ENCODE measurements at regions not wholly inside any gene's neighbourhood (a gene's known extent, or its start where the extent isn't known, plus 50 kb on each side); places are given as distances from the start of the nearest gene placed in this dataset.

DNA sequence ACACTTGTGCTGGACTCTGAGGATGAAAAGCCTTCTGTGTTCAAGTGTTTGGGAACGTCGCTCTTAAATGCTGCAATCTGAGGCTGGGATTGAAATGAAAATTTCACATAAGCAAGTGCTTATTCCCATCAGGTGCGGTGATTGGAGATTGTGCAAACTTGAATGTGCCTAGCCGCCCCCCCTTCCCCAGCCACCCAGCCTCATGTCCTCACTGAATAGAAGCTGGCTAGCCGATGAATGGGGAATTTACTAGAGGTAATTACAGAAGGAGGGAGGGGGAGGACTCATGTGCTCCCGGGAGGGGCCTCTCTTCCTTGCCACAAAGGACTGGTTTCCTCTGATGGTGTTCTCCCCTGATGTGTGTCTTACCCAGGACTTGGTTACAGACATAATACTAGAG, 544.8 kb upstream of the EEF2KMT start:
- Histone ChIP-seq H3K27me3 (replicated peaks; ENCODE audit: control insufficient read depth, insufficient read depth, low read length, poor library complexity, severe bottlenecking) (no peaks in the 10 kb centered on the region), H3K27ac (ENCODE audit: insufficient read depth, low read length, poor library complexity, severe bottlenecking) (no peak overlapping the region), H3K36me3 (ENCODE audit: control insufficient read depth, insufficient read depth, low read length) (no peaks in the 10 kb centered on the region), H3K9me3 (ENCODE audit: control insufficient read depth, low read length) (no peaks in the 10 kb centered on the region), H3K4me3 (ENCODE audit: insufficient read depth, low read depth, low read length, poor library complexity, severe bottlenecking) (no peak overlapping the region), H3K4me1 (ENCODE audit: control insufficient read depth, insufficient read depth, low read length, poor library complexity, severe bottlenecking) (no peaks in the 10 kb centered on the region)
- no peak for DNase-seq

DNA sequence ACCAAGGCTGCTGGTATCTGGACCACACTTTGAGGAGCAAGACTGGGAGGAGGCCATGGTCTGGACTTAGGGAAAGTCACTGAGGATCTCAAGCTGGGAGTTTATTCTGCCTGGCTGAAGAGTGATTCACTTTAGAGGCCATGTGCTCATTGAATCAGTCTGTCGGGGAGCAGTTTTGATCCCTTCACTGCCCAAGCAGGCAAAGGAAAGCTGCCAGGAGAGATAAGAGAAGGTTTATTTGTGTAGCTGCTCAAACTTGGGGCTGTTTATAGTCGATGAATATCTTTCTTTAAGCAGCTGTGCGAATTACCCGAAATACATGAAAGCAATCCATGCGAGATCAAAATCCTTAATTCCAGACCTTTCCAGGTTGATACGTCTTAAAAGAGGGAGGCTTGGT, 544.4 kb upstream of the EEF2KMT start:
- Histone ChIP-seq H3K27ac (ENCODE audit: insufficient read depth, low read length, poor library complexity, severe bottlenecking) (no peak overlapping the region), H3K9me3 (ENCODE audit: control insufficient read depth, low read length) (no peaks in the 10 kb centered on the region), H3K4me1 (ENCODE audit: control insufficient read depth, insufficient read depth, low read length, poor library complexity, severe bottlenecking) (no peaks in the 10 kb centered on the region), H3K36me3 (ENCODE audit: control insufficient read depth, insufficient read depth, low read length) (no peaks in the 10 kb centered on the region), H3K27me3 (replicated peaks; ENCODE audit: control insufficient read depth, insufficient read depth, low read length, poor library complexity, severe bottlenecking) (no peaks in the 10 kb centered on the region), H3K4me3 (ENCODE audit: insufficient read depth, low read depth, low read length, poor library complexity, severe bottlenecking) (no peak overlapping the region)
- DNase-seq, result no peak

DNA sequence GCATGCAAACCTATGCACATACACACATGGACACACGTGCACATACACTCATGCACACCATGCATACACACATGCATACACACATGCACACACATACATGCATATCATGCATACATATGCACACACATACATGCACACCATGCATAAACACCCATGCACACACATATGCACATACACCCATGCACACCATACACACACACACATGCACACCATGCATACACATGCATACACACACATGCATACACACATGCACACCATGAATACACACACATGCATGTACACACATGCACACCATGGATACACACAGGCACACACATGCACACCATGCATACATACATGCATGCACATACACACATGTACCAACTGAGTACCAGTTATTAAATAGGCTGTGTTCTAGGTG, 543.3 kb upstream of the EEF2KMT start:
- Histone ChIP-seq H3K4me1 (ENCODE audit: control insufficient read depth, insufficient read depth, low read length, poor library complexity, severe bottlenecking) (no peaks in the 10 kb centered on the region), H3K27me3 (replicated peaks; ENCODE audit: control insufficient read depth, insufficient read depth, low read length, poor library complexity, severe bottlenecking) (no peaks in the 10 kb centered on the region), H3K4me3 (ENCODE audit: insufficient read depth, low read depth, low read length, poor library complexity, severe bottlenecking) (no peak overlapping the region), H3K9me3 (ENCODE audit: control insufficient read depth, low read length) (no peaks in the 10 kb centered on the region), H3K36me3 (ENCODE audit: control insufficient read depth, insufficient read depth, low read length) (no peaks in the 10 kb centered on the region), H3K27ac (ENCODE audit: insufficient read depth, low read length, poor library complexity, severe bottlenecking) (no peak overlapping the region)
- no peak for DNase-seq

DNA sequence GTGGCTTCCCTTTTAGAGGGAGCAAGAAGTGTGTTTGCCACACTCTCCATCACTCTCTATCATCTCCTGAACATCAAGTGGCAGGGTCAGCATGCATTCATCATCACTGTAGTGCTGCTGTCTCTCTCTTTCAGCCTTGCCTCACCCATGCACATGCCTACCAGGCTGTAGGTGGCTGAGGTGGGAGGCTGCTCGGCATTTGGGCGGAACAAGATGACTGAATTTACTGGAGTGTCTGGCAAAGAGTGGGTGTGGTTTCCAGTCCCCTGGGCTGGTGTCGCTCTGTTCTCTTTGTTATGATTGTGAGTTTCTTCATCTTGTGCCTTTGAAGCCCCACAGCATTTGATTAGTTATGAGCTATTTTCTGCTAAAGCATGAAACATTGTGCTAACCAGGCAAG, 541.9 kb upstream of the EEF2KMT start:
- no peak for DNase-seq
- no peaks in the 10 kb centered on the region for H3K9me3 ChIP-seq (ENCODE audit: control insufficient read depth, low read length)
- H3K36me3 ChIP-seq (ENCODE audit: control insufficient read depth, insufficient read depth, low read length), result no peaks in the 10 kb centered on the region

DNA sequence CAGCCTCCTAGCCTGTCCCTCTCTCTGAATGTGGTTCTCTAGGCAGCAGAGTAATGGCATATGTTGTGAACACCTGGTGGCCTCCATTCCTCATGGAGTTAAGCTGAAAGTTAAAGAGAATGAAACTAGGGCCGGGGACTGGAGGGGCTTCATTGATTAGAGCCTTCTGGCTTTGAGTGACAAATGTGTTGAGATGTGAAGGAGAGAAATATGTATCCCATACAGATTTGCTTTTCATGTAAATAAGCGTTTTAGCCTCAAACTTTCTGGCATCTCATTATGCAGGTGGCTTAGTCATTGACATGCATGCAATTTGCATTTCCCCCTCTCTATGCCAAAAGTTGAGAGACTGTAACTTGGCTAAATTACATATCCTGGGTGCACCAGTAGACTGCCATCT, 537.7 kb upstream of the EEF2KMT start:
- H3K4me1 ChIP-seq (ENCODE audit: control insufficient read depth, insufficient read depth, low read length, poor library complexity, severe bottlenecking), result no peaks in the 10 kb centered on the region
- no peak overlapping the region for H3K27ac ChIP-seq (ENCODE audit: insufficient read depth, low read length, poor library complexity, severe bottlenecking)
- no peaks in the 10 kb centered on the region for H3K36me3 ChIP-seq (ENCODE audit: control insufficient read depth, insufficient read depth, low read length)
- no peak for DNase-seq
- no peaks in the 10 kb centered on the region for H3K27me3 ChIP-seq (replicated peaks; ENCODE audit: control insufficient read depth, insufficient read depth, low read length, poor library complexity, severe bottlenecking)
- no peak overlapping the region for H3K4me3 ChIP-seq (ENCODE audit: insufficient read depth, low read depth, low read length, poor library complexity, severe bottlenecking)
- no peaks in the 10 kb centered on the region for H3K9me3 ChIP-seq (ENCODE audit: control insufficient read depth, low read length)

More for the DNA sequence above, 541.9 kb upstream of the EEF2KMT start:
- Histone ChIP-seq H3K4me3 (ENCODE audit: insufficient read depth, low read depth, low read length, poor library complexity, severe bottlenecking) (no peak overlapping the region), H3K4me1 (ENCODE audit: control insufficient read depth, insufficient read depth, low read length, poor library complexity, severe bottlenecking) (no peaks in the 10 kb centered on the region), H3K27me3 (replicated peaks; ENCODE audit: control insufficient read depth, insufficient read depth, low read length, poor library complexity, severe bottlenecking) (no peaks in the 10 kb centered on the region), H3K27ac (ENCODE audit: insufficient read depth, low read length, poor library complexity, severe bottlenecking) (no peak overlapping the region)

DNA sequence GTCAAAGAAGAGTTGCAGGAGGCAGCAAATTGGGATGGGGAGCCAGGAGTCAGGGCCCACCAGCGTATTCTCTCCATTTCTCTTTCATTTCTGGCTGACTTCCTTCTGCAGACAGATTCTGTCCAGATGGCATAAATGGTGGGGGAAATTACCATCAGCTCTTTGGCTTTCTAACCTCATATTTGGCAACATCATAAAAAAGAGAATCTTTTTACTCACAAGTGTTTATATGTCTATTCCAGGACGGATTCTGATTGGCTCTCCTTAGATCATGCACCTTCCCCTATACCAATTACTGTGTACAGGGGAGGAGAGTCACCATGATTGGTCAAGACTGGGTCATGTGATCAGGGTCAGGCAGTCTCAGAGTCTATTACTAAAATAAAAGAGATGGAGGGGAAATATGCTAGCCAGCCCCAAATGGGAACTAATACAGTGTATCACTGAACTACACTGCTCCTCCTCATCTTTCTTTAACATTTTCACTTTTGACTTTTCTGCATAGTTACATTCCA, 537.1 kb upstream of the EEF2KMT start:
- Histone ChIP-seq H3K36me3 (ENCODE audit: control insufficient read depth, insufficient read depth, low read length) (no peaks in the 10 kb centered on the region), H3K27ac (ENCODE audit: insufficient read depth, low read length, poor library complexity, severe bottlenecking) (no peak overlapping the region), H3K27me3 (replicated peaks; ENCODE audit: control insufficient read depth, insufficient read depth, low read length, poor library complexity, severe bottlenecking) (no peaks in the 10 kb centered on the region), H3K4me1 (ENCODE audit: control insufficient read depth, insufficient read depth, low read length, poor library complexity, severe bottlenecking) (no peaks in the 10 kb centered on the region), H3K9me3 (ENCODE audit: control insufficient read depth, low read length) (no peaks in the 10 kb centered on the region), H3K4me3 (ENCODE audit: insufficient read depth, low read depth, low read length, poor library complexity, severe bottlenecking) (no peak overlapping the region)
- no peak for DNase-seq

DNA sequence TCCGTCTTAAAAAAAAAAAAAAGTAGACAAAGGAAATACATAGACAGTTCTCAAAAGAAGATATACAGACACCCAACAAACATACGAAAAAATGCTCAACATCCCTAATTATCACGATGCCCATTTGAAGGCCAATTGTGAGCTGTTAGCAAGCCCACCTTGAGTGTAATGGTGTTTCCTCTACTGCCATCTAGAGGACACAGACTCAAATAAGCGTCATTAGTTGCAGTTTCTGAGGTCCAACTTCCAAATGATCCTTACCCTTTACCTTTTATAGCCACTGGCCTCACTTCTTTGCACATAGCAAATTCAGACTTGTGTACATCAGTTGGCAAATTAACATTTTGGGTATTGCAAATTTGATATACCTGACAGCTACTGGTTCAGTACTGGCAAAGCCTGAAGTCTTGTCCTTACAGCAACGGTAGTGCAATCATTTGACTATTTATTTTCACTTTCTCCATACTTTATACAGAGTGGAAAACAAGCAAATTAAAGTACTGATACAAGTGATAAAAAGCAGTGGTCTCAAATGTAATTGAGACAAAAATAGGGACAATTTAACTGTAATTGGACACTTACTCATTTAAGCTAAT, 536.3 kb upstream of the EEF2KMT start:
- Histone ChIP-seq H3K27me3 (replicated peaks; ENCODE audit: control insufficient read depth, insufficient read depth, low read length, poor library complexity, severe bottlenecking) (no peaks in the 10 kb centered on the region), H3K36me3 (ENCODE audit: control insufficient read depth, insufficient read depth, low read length) (no peaks in the 10 kb centered on the region), H3K4me3 (ENCODE audit: insufficient read depth, low read depth, low read length, poor library complexity, severe bottlenecking) (no peak overlapping the region), H3K9me3 (ENCODE audit: control insufficient read depth, low read length) (no peaks in the 10 kb centered on the region), H3K27ac (ENCODE audit: insufficient read depth, low read length, poor library complexity, severe bottlenecking) (no peak overlapping the region), H3K4me1 (ENCODE audit: control insufficient read depth, insufficient read depth, low read length, poor library complexity, severe bottlenecking) (no peaks in the 10 kb centered on the region)
- DNase-seq, result no peak

DNA sequence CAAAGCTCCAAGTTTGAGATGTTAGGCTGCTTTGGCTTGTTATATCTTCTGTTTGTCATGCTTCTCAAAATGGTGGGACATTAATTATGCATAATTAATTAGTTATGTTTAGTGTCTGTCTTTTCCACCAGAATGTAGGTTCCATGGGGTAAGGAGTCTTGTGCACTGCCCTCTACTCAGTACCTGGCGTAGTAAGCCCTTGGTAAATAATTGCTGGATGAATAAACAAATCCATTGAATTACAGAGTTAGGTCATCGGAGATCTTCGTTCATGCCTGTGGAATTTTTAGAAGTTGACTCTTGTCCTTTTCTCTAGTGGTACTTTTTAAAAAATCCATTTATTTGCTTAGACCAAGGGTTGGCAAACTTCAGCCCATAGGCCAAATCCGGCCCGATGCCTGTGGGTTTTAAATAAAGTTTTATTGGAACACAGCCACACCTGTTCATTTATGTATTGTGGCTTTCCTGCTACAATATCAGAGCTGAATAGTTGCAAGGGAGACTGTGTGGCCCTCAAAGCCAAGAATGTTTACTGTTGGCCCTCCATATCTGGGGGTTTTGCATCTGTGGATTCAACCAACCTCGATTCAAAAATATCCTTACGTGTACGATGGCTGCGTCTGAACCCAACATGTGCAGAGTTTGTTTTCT, 524.8 kb upstream of the EEF2KMT start:
- no peak overlapping the region for H3K27ac ChIP-seq (ENCODE audit: insufficient read depth, low read length, poor library complexity, severe bottlenecking)
- no peaks in the 10 kb centered on the region for H3K27me3 ChIP-seq (replicated peaks; ENCODE audit: control insufficient read depth, insufficient read depth, low read length, poor library complexity, severe bottlenecking)
- no peaks in the 10 kb centered on the region for H3K36me3 ChIP-seq (ENCODE audit: control insufficient read depth, insufficient read depth, low read length)
- H3K9me3 ChIP-seq (ENCODE audit: control insufficient read depth, low read length), result no peaks in the 10 kb centered on the region
- no peak for DNase-seq
- H3K4me3 ChIP-seq (ENCODE audit: insufficient read depth, low read depth, low read length, poor library complexity, severe bottlenecking), result no peak overlapping the region
- H3K4me1 ChIP-seq (ENCODE audit: control insufficient read depth, insufficient read depth, low read length, poor library complexity, severe bottlenecking), result no peaks in the 10 kb centered on the region

DNA sequence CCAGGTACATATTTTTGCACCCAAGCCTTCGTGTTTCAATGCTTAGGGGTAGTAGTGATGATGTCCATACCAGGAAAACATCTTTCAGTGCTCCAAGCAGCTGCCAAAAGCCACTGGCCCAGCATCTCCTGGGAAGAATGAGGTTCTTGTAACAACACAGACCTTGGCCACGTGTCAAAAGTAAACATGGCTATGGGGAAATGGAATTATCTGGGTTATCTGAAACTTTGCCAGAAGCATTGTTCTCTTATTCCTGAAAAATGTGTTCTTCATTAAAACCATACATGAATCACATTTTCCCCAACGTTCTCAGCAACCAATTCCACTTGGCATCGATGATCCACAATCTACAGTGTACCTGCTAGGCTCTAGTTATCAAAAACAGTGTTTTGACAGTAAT, 524.2 kb upstream of the EEF2KMT start:
- no peak for DNase-seq
- Histone ChIP-seq H3K27me3 (replicated peaks; ENCODE audit: control insufficient read depth, insufficient read depth, low read length, poor library complexity, severe bottlenecking) (no peaks in the 10 kb centered on the region), H3K9me3 (ENCODE audit: control insufficient read depth, low read length) (no peaks in the 10 kb centered on the region), H3K27ac (ENCODE audit: insufficient read depth, low read length, poor library complexity, severe bottlenecking) (no peak overlapping the region), H3K36me3 (ENCODE audit: control insufficient read depth, insufficient read depth, low read length) (no peaks in the 10 kb centered on the region), H3K4me3 (ENCODE audit: insufficient read depth, low read depth, low read length, poor library complexity, severe bottlenecking) (no peak overlapping the region), H3K4me1 (ENCODE audit: control insufficient read depth, insufficient read depth, low read length, poor library complexity, severe bottlenecking) (no peaks in the 10 kb centered on the region)

DNA sequence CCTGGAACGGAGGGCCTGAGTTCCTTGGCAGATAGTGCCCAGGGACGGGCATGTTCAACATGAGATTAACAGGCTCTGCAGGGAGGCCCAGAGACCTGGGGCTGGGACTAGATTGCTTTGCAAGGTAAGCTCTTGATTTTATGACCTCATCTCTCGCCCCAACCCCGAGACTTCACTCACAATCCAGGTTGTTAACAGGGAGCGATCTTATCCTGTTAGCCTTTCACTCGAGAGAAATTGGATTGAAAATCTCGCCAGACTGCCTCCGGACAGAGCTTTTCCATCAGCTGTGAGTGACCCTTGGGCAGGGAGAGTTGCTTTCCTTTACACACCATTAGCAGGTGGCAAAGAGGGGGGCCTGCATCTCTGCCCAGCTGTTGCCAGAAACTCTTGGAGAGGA, 521.7 kb upstream of the EEF2KMT start:
- Histone ChIP-seq H3K4me1 (ENCODE audit: control insufficient read depth, insufficient read depth, low read length, poor library complexity, severe bottlenecking) (no peaks in the 10 kb centered on the region), H3K36me3 (ENCODE audit: control insufficient read depth, insufficient read depth, low read length) (no peaks in the 10 kb centered on the region), H3K4me3 (ENCODE audit: insufficient read depth, low read depth, low read length, poor library complexity, severe bottlenecking) (no peak overlapping the region), H3K27ac (ENCODE audit: insufficient read depth, low read length, poor library complexity, severe bottlenecking) (no peak overlapping the region), H3K27me3 (replicated peaks; ENCODE audit: control insufficient read depth, insufficient read depth, low read length, poor library complexity, severe bottlenecking) (no peaks in the 10 kb centered on the region), H3K9me3 (ENCODE audit: control insufficient read depth, low read length) (no peaks in the 10 kb centered on the region)
- DNase-seq, result no peak

Measured in effector memory CD4-positive, alpha-beta T cell (primary cell).